D341Med (cell line): ENCODE measurements at regions not wholly inside any gene's neighbourhood (a gene's known extent, or its start where the extent isn't known, plus 50 kb on each side); places are given as distances from the start of the nearest gene placed in this dataset.
A peak's percentile ranks its signal among the peaks of the same experiment; 100 is the strongest.

ENCODE experiments used
- DNase-seq: peaks from one replicate; pipeline ENCODE4 v3.0.0; 2012; ENCODE audit warnings: low spot score

DNA sequence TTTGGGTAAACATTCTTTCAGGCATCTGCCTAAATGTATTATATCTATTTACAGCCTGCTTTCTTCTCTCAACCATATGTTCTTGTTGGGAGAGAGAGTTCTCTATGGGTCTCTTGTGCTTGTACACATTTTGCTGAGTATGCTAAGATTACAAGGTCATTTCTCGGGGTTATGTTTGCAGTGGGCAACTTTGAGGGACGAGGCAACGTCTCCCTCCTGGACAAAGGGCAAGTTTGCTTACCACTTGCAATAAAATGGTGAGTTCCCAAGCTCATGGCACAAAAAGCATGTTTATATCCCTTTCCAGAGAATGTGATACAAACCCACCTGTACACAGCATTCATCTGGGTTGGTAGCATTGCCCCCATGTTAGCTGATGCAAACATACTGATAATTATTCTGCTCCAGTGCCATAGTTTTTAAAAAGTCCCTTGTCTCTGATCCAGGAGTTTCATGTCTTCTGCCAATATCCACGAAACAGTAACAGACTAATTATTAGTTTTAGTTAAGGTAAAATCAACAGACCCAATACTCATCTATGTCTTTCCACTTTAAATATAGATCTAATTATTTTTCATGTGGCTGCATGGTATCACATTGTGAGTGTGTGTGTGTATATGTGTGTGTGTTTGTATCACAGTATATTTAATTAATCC, 84.2 kb upstream of the MAPK4 start:
- DNase-seq: no peak

DNA sequence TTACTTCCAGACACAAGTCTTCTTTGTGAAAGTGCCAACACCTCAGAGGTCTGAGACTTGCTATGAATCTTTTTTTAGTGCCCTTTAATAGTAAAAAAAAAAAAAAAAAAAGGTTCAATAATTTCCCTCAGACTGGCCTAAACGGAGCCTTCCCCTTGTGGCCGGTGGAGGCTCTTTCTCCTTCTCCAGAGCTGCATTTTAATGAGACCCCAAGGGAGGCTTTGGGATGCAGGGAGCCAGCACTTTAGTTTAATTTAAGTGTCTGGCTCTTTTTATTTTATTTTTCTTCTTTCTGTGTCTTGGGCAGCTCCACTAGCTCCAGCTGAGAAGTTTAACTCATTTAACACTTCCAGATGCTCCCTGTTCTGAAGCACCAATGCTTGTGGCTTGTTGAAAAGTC, 67.8 kb upstream of the MAPK4 start:
- no peak for DNase-seq

DNA sequence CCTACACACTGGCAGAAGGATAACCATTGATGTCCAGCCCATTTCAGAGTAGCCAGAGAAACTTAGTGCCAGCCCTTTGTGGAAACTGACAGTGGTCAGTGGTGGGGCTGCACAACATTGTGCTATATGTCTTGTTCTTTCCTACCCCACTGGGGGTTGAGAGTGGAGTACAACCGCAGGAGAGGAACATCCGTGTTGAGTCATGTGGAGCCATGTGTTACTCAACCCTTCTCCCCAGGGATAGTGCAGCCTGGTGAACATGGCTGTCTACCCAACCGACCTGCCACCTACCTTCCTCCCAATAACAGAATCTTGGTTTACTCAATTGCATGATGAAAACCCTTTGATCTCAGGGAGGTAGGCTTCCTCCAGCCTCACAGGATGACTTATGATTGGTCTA, 65.3 kb upstream of the MAPK4 start:
- no peak for DNase-seq

DNA sequence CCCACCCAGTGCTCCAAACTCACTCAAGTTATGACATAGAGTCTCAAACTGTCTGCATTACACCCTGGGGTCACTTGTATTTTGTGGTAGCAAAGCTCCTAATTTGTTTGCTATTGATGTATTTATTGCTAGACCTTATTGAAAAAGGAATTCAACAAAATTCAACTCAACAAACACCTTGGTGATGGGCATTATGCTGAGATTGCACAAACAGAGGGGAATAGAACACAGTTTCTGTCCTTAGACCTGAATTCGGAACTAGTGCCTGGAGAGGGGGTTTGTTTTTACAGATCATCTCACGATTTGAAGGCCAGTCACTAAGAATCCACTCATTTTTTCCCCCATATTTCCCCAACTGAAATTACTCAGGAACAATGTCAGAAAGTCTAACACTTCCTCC, 53.5 kb upstream of the MAPK4 start:
- no peak for DNase-seq

DNA sequence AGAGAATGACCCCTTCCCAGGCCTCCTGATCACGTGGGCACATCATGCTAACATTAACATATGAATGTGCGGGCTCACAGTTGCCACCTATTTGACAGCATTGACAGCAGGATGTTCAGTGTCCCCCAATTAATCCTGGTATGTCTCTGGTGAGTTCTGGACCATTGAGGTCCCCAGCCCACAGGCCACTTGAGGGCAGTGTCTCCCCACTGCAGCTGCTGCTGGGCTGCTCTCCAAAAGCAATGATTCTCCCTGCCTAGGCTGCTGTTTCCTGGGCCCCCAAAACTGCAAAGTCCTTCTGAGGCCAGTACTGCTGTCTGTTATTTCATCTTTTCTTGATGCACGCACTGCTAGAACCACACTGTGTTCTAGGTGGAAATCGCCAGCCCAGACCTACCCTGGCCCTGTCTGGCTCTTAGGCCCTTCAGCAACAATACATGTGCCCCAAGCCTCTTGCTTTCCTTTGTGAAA, 52.7 kb upstream of the MAPK4 start:
- DNase-seq: peak; percentile 53

DNA sequence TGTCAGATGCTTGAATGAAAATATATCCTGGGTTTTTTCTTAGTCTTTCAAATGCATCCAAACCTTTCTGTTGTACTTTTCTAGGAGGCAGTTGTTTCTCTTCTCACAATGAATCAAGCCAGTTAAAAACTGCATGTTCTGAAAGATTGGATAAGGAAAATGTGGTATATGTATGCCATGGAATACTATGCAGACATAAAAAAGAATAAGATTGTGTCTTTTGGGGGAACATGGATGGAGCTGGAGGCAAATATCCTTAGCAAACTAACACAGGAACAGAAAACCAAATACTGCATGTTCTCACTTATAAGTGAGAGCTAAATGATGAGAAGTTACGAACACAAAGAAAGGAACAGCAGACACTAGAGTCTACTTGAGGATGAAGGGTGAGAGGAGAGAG, 51.7 kb upstream of the MAPK4 start:
- DNase-seq: no peak

DNA sequence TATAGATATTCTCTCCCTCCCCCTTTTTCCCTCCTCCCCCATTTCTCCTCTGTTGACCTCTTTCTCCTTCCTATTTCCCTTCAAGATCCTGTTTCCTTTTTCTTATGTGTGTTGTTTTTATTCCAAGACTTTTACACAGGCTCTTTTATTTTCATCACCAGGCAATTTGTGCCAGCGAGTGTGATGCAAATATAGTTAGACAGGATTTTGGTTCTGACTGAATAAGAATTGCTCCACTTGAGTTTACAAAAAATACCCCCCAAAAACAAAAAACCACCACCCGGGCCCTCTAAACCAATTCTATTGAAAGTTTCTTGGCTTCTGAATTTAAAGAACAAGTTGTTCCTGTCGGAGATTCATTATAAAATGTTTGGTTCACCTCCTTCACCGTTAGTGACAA, 50.9 kb upstream of the MAPK4 start:
- DNase-seq: no peak
